ENCODE measurements at regions not wholly inside any gene's neighbourhood (a gene's known extent, or its start where the extent isn't known, plus 50 kb on each side); places are given as distances from the start of the nearest gene placed in this dataset.

GRCh38 chr18:50447952-50448351 is 73.1 kb downstream of the SKA1 start:
- TF ChIP-seq POLR2A (IDR thresholded peaks at IDR 0.05; ENCODE audit: control extremely low read depth in 1 of 2, low read depth in 2 of 2, low read length in 2 of 2) (no peak), JUN (IDR thresholded peaks at IDR 0.05; ENCODE audit: low read depth, low read length) (no peak), CTCF (IDR thresholded peaks at IDR 0.05; ENCODE audit: control extremely low read depth in 1 of 3, insufficient read depth in 1 of 3, low read depth in 1 of 3, low read length in 3 of 3) (no peak), HDAC2 (IDR thresholded peaks at IDR 0.05; ENCODE audit: borderline replicate concordance in 1 of 2, low read depth in 2 of 2, low read length in 2 of 2) (no peak), SAP30 (IDR thresholded peaks at IDR 0.05; ENCODE audit: insufficient read depth, insufficient replicate concordance, low read length) (no peak), TEAD4 (IDR thresholded peaks at IDR 0.05; ENCODE audit: low read depth, low read length) (no peak), SUZ12 (IDR thresholded peaks at IDR 0.05; ENCODE audit: low read length) (no peak), CREB1 (IDR thresholded peaks at IDR 0.05) (no peak), TAF1 (IDR thresholded peaks at IDR 0.05; ENCODE audit: low read depth, low read length) (no peak), EZH2 (IDR thresholded peaks at IDR 0.05; ENCODE audit: low read depth, low read length, severe bottlenecking) (no peak), EP300 (IDR thresholded peaks at IDR 0.05; ENCODE audit: borderline replicate concordance in 1 of 2, low read depth in 2 of 2, low read length in 2 of 2) (no peak)
